ENCODE measurements at regions not wholly inside any gene's neighbourhood (a gene's known extent, or its start where the extent isn't known, plus 50 kb on each side); places are given as distances from the start of the nearest gene placed in this dataset.

- H3K4me3 ChIP-seq (ENCODE audit: control insufficient read depth, low read depth, low read length): peak overlapping the region; percentile 26
- DNase-seq (ENCODE audit: low read depth): no peak
- no peak for TF ChIP-seq CTCF (IDR thresholded peaks at IDR 0.05; ENCODE audit: control insufficient read depth, insufficient read depth, low read depth, low read length, missing control alignments)
These were observed 62.8 kb upstream of the CIBAR2 start for GRCh38 chr16:85174871-85175723.

- no peak overlapping the region for H3K4me3 ChIP-seq (ENCODE audit: control insufficient read depth, low read depth, low read length)
- no peak for DNase-seq (ENCODE audit: low read depth)
- no peak for TF ChIP-seq CTCF (IDR thresholded peaks at IDR 0.05; ENCODE audit: control insufficient read depth, insufficient read depth, low read depth, low read length, missing control alignments)
These were observed 63.5 kb upstream of the CIBAR2 start for GRCh38 chr16:85175724-85176233.

GRCh38 chr16:85176541-85177447 is 64.5 kb upstream of the CIBAR2 start:
- DNase-seq (ENCODE audit: low read depth): no peak
- no peak for TF ChIP-seq CTCF (IDR thresholded peaks at IDR 0.05; ENCODE audit: control insufficient read depth, insufficient read depth, low read depth, low read length, missing control alignments)
- H3K4me3 ChIP-seq (ENCODE audit: control insufficient read depth, low read depth, low read length): no peak overlapping the region

- H3K4me3 ChIP-seq (ENCODE audit: control insufficient read depth, low read depth, low read length): no peak overlapping the region
- TF ChIP-seq CTCF (IDR thresholded peaks at IDR 0.05; ENCODE audit: control insufficient read depth, insufficient read depth, low read depth, low read length, missing control alignments): no peak
- DNase-seq (ENCODE audit: low read depth): no peak
These were observed 65.2 kb upstream of the CIBAR2 start for GRCh38 chr16:85177448-85177846.

- DNase-seq (ENCODE audit: low read depth): no peak
- no peak overlapping the region for H3K4me3 ChIP-seq (ENCODE audit: control insufficient read depth, low read depth, low read length)
- no peak for TF ChIP-seq CTCF (IDR thresholded peaks at IDR 0.05; ENCODE audit: control insufficient read depth, insufficient read depth, low read depth, low read length, missing control alignments)
These were observed 65.8 kb upstream of the CIBAR2 start for GRCh38 chr16:85178006-85178591.

- no peak for TF ChIP-seq CTCF (IDR thresholded peaks at IDR 0.05; ENCODE audit: control insufficient read depth, insufficient read depth, low read depth, low read length, missing control alignments)
- no peak overlapping the region for H3K4me3 ChIP-seq (ENCODE audit: control insufficient read depth, low read depth, low read length)
- no peak for DNase-seq (ENCODE audit: low read depth)
These were observed 66.3 kb upstream of the CIBAR2 start for GRCh38 chr16:85178596-85178995.
